Rectal smooth muscle tissue (tissue), 1 donor: ENCODE measurements at regions not wholly inside any gene's neighbourhood (a gene's known extent, or its start where the extent isn't known, plus 50 kb on each side); places are given as distances from the start of the nearest gene placed in this dataset.
"Not testable (repeated sequence)": the region's sequence is repeated elsewhere in the genome, so short reads cannot be mapped to it uniquely, and the experiment has no call there.

ENCODE experiments used
- H3K27ac ChIP-seq: one replicate; pipeline ENCODE4 v1.7.0; 2013; ENCODE audit warnings: low read depth, low read length, inconsistent platforms
- H3K27me3 ChIP-seq: one replicate; pipeline ENCODE4 v1.7.0; 2013; ENCODE audit warnings: low read length; ENCODE audit not compliant: control insufficient read depth, insufficient read depth
- H3K36me3 ChIP-seq: one replicate; pipeline ENCODE4 v1.7.0; 2013; ENCODE audit warnings: low read length; ENCODE audit not compliant: control insufficient read depth, insufficient read depth
- H3K4me1 ChIP-seq: one replicate; pipeline ENCODE4 v1.7.0; 2013; ENCODE audit warnings: low read length; ENCODE audit not compliant: control insufficient read depth, insufficient read depth
- H3K4me3 ChIP-seq: one replicate; pipeline ENCODE4 v1.7.0; 2013; ENCODE audit warnings: low read length
- H3K9ac ChIP-seq: one replicate; pipeline ENCODE4 v1.7.0; 2013; ENCODE audit warnings: low read length

- H3K4me1 ChIP-seq, H3K27me3 ChIP-seq, H3K4me3 ChIP-seq, H3K27ac ChIP-seq, H3K36me3 ChIP-seq, H3K9ac ChIP-seq: not testable (repeated sequence)
Measured at GRCh38 chr13:86253497-86253896, 454.3 kb upstream of the SLITRK6 start.

- H3K36me3 ChIP-seq, H3K9ac ChIP-seq, H3K4me3 ChIP-seq, H3K27ac ChIP-seq, H3K27me3 ChIP-seq, H3K4me1 ChIP-seq: not testable (repeated sequence)
Measured at GRCh38 chr13:86255820-86256219, 456.6 kb upstream of the SLITRK6 start.

- Histone ChIP-seq H3K4me3 (no peak overlapping the region), H3K27me3 (no peaks in the 10 kb centered on the region), H3K36me3 (no peaks in the 10 kb centered on the region), H3K4me1 (no peaks in the 10 kb centered on the region), H3K9ac (no peak overlapping the region), H3K27ac (no peak overlapping the region)
Measured at GRCh38 chr13:86269511-86269910, 470.3 kb upstream of the SLITRK6 start.

- no peaks in the 10 kb centered on the region for H3K36me3 ChIP-seq
- no peaks in the 10 kb centered on the region for H3K4me1 ChIP-seq
- H3K9ac ChIP-seq, result no peak overlapping the region
- H3K4me3 ChIP-seq, result no peak overlapping the region
- no peak overlapping the region for H3K27ac ChIP-seq
- no peaks in the 10 kb centered on the region for H3K27me3 ChIP-seq
Measured at GRCh38 chr13:86282442-86282841, 483.2 kb upstream of the SLITRK6 start.

- no peak overlapping the region for H3K9ac ChIP-seq
- no peaks in the 10 kb centered on the region for H3K4me1 ChIP-seq
- no peak overlapping the region for H3K27ac ChIP-seq
- no peaks in the 10 kb centered on the region for H3K27me3 ChIP-seq
- no peak overlapping the region for H3K4me3 ChIP-seq
- no peaks in the 10 kb centered on the region for H3K36me3 ChIP-seq
Measured at GRCh38 chr13:86283031-86283430, 483.8 kb upstream of the SLITRK6 start.

GRCh38 chr13:86298725-86299124 lies 499.5 kb upstream of the SLITRK6 start:
- H3K36me3 ChIP-seq, result no peaks in the 10 kb centered on the region
- no peak overlapping the region for H3K27ac ChIP-seq
- H3K4me1 ChIP-seq, result no peaks in the 10 kb centered on the region
- H3K4me3 ChIP-seq, result no peak overlapping the region
- H3K27me3 ChIP-seq, result no peaks in the 10 kb centered on the region
- no peak overlapping the region for H3K9ac ChIP-seq

- Histone ChIP-seq H3K4me1 (no peaks in the 10 kb centered on the region), H3K9ac (no peak overlapping the region), H3K27me3 (no peaks in the 10 kb centered on the region), H3K4me3 (no peak overlapping the region), H3K27ac (no peak overlapping the region), H3K36me3 (no peaks in the 10 kb centered on the region)
Measured at GRCh38 chr13:86299128-86299527, 499.9 kb upstream of the SLITRK6 start.

GRCh38 chr13:86309881-86310280 lies 510.7 kb upstream of the SLITRK6 start:
- Histone ChIP-seq H3K4me1 (no peaks in the 10 kb centered on the region), H3K9ac (no peak overlapping the region), H3K4me3 (no peak overlapping the region), H3K27ac (no peak overlapping the region), H3K27me3 (no peaks in the 10 kb centered on the region), H3K36me3 (no peaks in the 10 kb centered on the region)

- H3K27me3 ChIP-seq, result no peaks in the 10 kb centered on the region
- no peak overlapping the region for H3K9ac ChIP-seq
- no peak overlapping the region for H3K27ac ChIP-seq
- H3K36me3 ChIP-seq, result no peaks in the 10 kb centered on the region
- H3K4me1 ChIP-seq, result no peaks in the 10 kb centered on the region
- no peak overlapping the region for H3K4me3 ChIP-seq
Measured at GRCh38 chr13:86313421-86313820, 514.2 kb upstream of the SLITRK6 start.

GRCh38 chr13:86318450-86318849 lies 519.2 kb upstream of the SLITRK6 start:
- Histone ChIP-seq H3K9ac (no peak overlapping the region), H3K4me3 (no peak overlapping the region), H3K4me1 (no peaks in the 10 kb centered on the region), H3K27me3 (no peaks in the 10 kb centered on the region), H3K36me3 (no peaks in the 10 kb centered on the region), H3K27ac (no peak overlapping the region)

GRCh38 chr13:86324191-86324590 lies 525.0 kb upstream of the SLITRK6 start:
- Histone ChIP-seq H3K27me3 (no peaks in the 10 kb centered on the region), H3K4me3 (no peak overlapping the region), H3K4me1 (no peaks in the 10 kb centered on the region), H3K36me3 (no peaks in the 10 kb centered on the region), H3K27ac (no peak overlapping the region), H3K9ac (no peak overlapping the region)

GRCh38 chr13:86355301-86355700 lies 556.1 kb upstream of the SLITRK6 start:
- Histone ChIP-seq H3K27ac (no peak overlapping the region), H3K4me1 (no peaks in the 10 kb centered on the region), H3K27me3 (no peaks in the 10 kb centered on the region), H3K9ac (no peak overlapping the region), H3K4me3 (no peak overlapping the region), H3K36me3 (no peaks in the 10 kb centered on the region)

GRCh38 chr13:86357106-86357505 lies 557.9 kb upstream of the SLITRK6 start:
- Histone ChIP-seq H3K27me3 (no peaks in the 10 kb centered on the region), H3K4me1 (no peaks in the 10 kb centered on the region), H3K9ac (no peak overlapping the region), H3K36me3 (no peaks in the 10 kb centered on the region), H3K27ac (no peak overlapping the region), H3K4me3 (no peak overlapping the region)

- H3K9ac ChIP-seq, H3K27me3 ChIP-seq, H3K27ac ChIP-seq, H3K36me3 ChIP-seq, H3K4me3 ChIP-seq, H3K4me1 ChIP-seq: not testable (repeated sequence)
Measured at GRCh38 chr13:86363749-86364148, 564.5 kb upstream of the SLITRK6 start.
